GM12875 (cell line): ENCODE measurements at regions not wholly inside any gene's neighbourhood (a gene's known extent, or its start where the extent isn't known, plus 50 kb on each side); places are given as distances from the start of the nearest gene placed in this dataset.

Experiments used
- H3K4me3 ChIP-seq: one replicate; pipeline ENCODE4 v1.5.1; 2011; ENCODE audit warnings: low read depth, low read length, control low read depth
- TF ChIP-seq, protein P1 (sequence below): IDR thresholded peaks from 2 replicates; pipeline ENCODE4 v1.5.1; 2011; ENCODE audit warnings: low read depth, mild to moderate bottlenecking, control low read depth, inconsistent platforms, low read length, moderate library complexity, borderline replicate concordance; ENCODE audit not compliant: insufficient read depth

DNA sequence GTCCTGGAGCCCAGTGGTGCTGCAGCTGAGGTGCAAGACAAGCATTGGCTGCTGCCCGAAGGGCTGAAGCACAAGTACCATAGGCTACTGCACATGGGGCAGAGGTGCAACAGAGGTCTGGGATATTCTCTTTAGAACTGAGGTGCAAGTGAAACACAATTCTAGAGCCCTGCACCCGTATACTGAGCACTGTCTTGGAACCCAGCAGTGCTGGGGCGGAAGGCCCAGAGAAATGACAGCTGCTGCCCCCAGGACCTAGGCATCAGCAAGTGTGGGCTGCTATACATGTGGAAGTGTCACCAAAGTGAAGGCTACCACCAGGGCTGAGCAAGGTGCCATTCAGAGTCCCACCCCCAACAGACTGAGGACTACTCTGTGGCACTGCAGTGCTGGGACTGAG is 393.6 kb upstream of the STEAP1 start:
- no peak overlapping the region for H3K4me3 ChIP-seq
- TF ChIP-seq, protein P1, sequence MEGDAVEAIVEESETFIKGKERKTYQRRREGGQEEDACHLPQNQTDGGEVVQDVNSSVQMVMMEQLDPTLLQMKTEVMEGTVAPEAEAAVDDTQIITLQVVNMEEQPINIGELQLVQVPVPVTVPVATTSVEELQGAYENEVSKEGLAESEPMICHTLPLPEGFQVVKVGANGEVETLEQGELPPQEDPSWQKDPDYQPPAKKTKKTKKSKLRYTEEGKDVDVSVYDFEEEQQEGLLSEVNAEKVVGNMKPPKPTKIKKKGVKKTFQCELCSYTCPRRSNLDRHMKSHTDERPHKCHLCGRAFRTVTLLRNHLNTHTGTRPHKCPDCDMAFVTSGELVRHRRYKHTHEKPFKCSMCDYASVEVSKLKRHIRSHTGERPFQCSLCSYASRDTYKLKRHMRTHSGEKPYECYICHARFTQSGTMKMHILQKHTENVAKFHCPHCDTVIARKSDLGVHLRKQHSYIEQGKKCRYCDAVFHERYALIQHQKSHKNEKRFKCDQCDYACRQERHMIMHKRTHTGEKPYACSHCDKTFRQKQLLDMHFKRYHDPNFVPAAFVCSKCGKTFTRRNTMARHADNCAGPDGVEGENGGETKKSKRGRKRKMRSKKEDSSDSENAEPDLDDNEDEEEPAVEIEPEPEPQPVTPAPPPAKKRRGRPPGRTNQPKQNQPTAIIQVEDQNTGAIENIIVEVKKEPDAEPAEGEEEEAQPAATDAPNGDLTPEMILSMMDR, result no peak

DNA sequence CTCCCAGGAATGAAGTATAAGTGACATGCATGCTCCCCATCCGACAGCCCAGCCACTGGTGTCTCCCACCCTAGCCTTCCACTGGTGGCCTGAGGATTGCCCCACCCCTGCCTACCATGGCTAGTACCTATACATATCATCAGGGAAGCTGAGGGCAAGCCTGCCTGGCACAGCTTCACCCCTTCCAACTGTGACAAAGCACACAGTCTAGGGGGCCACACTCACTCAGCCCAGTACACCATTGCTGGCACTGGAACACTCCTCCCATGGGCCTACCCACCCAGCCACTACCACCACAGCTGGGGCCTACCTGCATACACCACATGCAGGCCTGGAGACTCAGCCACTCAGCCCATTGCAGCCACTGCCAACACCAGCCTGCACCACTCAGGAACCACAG is 393.1 kb upstream of the STEAP1 start:
- no peak overlapping the region for H3K4me3 ChIP-seq
- TF ChIP-seq, protein P1, result no peak

DNA sequence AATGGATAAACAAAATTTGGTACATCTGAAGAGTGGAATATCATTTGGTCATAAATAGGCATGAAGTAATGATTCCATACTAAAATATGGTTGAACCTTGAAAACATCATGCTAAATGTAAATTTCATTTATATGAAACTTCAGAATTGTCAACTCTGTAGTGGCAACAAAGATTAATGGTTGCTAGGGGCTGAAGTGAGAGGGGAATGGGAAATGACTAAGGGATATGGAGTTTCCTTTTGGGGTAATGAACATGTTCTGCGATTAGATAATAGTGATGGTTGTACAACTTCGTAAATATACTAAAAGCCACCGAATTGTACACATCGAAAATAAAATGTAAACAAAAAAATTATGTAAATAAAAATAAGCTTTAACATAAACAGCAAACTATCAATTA is 384.1 kb upstream of the STEAP1 start:
- TF ChIP-seq, protein P1, result no peak
- H3K4me3 ChIP-seq, result no peak overlapping the region

DNA sequence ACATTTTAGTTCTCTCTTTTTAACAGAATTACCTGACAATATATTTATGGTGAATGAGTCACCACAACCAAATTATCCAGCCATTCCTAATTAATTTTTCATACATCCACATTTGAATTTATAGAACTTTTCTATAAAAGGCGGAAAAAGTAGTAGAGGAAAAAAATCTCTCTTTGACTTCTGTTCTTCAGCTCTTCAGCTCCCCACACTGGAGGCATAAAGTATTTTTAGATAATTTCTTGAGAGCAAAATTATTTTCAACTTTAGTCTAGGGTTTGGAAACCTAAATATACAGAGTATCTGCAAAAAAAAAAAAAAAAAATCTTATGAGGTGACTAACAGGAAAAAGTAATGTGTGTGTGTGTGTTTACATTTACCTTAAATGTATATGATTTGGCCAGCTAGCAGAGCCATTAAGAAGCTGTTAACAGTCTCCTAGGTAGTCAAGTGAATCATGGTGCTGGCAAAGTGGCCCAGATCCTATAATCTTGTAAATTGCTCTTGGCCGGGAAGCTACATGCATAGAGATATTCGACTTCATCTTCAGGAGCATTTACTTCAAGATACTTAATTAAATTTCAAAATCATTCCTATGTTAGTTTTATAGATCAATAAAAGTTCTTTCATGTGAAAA is 383.1 kb upstream of the STEAP1 start:
- TF ChIP-seq, protein P1, result no peak
- H3K4me3 ChIP-seq, result no peak overlapping the region

DNA sequence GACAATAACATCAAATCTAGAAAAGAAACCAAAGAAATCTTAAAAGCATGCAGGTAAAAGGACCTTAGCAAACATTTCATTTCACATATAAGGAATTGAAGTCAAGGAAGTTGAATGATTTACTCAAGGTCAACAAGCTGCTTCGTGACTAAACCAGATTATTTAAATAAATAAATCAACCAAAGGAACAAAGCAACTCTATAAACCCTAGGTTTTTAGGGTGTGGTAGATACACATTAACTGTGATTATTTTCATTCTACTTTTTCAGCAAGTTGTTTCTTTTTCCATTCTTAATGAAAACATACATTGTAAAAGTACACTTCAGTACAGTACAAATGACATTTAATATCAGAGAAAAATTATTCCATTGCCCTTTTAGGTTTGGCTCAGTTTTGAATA is 382.0 kb upstream of the STEAP1 start:
- no peak overlapping the region for H3K4me3 ChIP-seq
- TF ChIP-seq, protein P1, result no peak

DNA sequence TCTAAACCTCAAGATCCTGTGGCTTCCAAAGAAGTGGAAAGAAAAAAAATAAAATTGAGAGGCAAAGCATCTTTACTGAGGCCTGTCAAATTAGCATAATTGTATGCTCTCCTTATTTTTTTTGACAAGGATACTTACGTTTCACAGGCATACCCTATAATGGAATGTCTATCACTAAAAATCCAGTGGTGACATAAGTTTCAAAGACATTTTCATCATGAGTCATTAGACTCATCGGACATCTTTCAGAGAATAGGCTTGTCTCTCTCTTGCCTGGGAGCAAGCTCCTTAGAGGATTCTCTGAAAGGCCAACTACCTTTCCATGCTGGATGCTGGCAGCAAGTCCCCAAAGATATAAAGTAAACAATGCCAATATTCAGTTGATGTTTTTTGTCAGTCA is 380.7 kb upstream of the STEAP1 start:
- H3K4me3 ChIP-seq, result no peak overlapping the region
- TF ChIP-seq, protein P1, result no peak

DNA sequence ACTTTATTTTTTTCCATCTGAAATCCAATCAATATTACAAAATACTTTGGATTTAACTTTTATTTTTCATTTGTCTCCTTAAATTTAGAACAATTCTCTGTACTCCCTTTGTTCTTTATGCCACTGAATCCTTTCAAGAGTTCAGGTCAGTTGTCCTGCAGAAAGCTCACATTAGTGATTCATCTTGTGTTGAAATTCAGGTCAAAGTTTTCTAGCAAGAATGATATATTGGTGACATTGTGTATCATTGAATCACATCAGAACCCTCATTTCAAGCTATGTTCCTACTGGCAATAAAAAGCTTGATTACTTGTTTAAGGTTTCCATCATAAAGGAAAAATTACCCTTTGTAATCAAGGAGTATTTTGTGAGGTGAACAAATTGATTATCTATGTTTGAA is 378.8 kb upstream of the STEAP1 start:
- no peak overlapping the region for H3K4me3 ChIP-seq
- TF ChIP-seq, protein P1, result no peak
